Uterus (tissue), 3 donors: ENCODE measurements at regions not wholly inside any gene's neighbourhood (a gene's known extent, or its start where the extent isn't known, plus 50 kb on each side); places are given as distances from the start of the nearest gene placed in this dataset.

ENCODE experiments used
- DNase-seq, 2 donors: peaks; one replicate each; pipeline ENCODE4 v3.0.0-alpha.2; 2019 to 2020
- H3K27ac ChIP-seq, 2 donors: fragments of 200-600 bp; sonication (generic); 1 replicate in 1 of 2; 2 replicates in 1 of 2; pipeline ENCODE4 v1.5.1; 2016 to 2018
- H3K27me3 ChIP-seq, 2 donors: fragments of 200-600 bp; sonication (generic); one replicate each; pipeline ENCODE4 v1.5.1; 2018 to 2019; ENCODE audit warnings: control low read depth in 1 of 2
- H3K36me3 ChIP-seq, 2 donors: fragments of 200-600 bp; sonication (generic); one replicate each; pipeline ENCODE4 v1.5.1; 2019; ENCODE audit warnings: control low read depth in 1 of 2
- H3K4me1 ChIP-seq, 2 donors: fragments of 200-600 bp; sonication (generic); one replicate each; pipeline ENCODE4 v1.5.1; 2018 to 2019; ENCODE audit warnings: control low read depth in 1 of 2
- H3K4me3 ChIP-seq, 2 donors: fragments of 200-600 bp; sonication (generic); 1 replicate in 1 of 2; 2 replicates in 1 of 2; pipeline ENCODE4 v1.5.1; 2018 to 2019; ENCODE audit warnings: mild to moderate bottlenecking in 1 of 2
- H3K9me3 ChIP-seq, 2 donors: fragments of 200-600 bp; sonication (generic); one replicate each; pipeline ENCODE4 v1.5.1; 2019; ENCODE audit warnings: control low read depth in 1 of 2
- CTCF ChIP-seq, 4 experiments: fragments of 200-600 bp in 2 of 4; fragments of 450-650 bp in 2 of 4; sonication (generic) in 2 of 4; IDR thresholded peaks; one replicate each; pipeline ENCODE4 v1.5.1; 2016 to 2019; ENCODE audit warnings: antibody characterized with exemption in 4 of 4, mild to moderate bottlenecking in 2 of 4, moderate library complexity in 1 of 4
- POLR2A ChIP-seq, 2 donors: fragments of 450-650 bp; IDR thresholded peaks; one replicate each; pipeline ENCODE4 v1.6.1; 2016; ENCODE audit warnings: antibody characterized with exemption in 2 of 2, mild to moderate bottlenecking in 1 of 2, moderate library complexity in 1 of 2
- intact Hi-C: fragments of 100-400 bp; cut with DNase I; formaldehyde crosslinking; loops from one replicate; pipeline ENCODE4 v1.15.1; 2023; ENCODE audit warnings: low total_unique reads
- donor health status: DM: yes; HTN: yes; CAD: no.

DNA sequence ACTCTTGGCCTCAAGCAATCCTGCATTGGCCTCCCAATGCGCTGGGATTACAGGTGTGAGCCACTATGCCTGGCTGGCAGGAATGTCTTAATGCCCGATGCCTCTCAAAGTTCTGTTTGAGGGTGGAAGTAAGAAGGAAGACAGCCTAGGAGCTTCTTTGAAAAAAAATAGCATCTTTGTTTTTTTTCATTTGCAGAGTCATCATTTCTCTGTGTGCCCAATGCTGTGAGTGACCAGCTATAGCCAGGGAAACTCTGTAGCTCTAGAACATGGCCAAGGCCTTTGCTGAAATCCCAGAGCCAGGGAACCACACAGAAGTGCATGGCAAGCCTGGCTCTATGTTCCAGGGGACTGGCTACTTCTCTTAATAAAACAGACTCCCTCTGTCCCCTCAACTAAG is 260.0 kb downstream of the C1D start:
- H3K27me3 ChIP-seq = no peaks in the 10 kb centered on the region

GRCh38 chr2:67806816-67807215 is 256.0 kb downstream of the C1D start:
- no peaks in the 10 kb centered on the region for H3K4me1 ChIP-seq
- TF ChIP-seq POLR2A (IDR thresholded peaks at IDR 0.05) (no peak), CTCF (IDR thresholded peaks at IDR 0.05) (no peak)
- H3K27me3 ChIP-seq = no peaks in the 10 kb centered on the region
- H3K36me3 ChIP-seq = no peaks in the 10 kb centered on the region
- H3K9me3 ChIP-seq = peaks cover 0 to 8% of the 10 kb centered on the region in 2 donors
- H3K27ac ChIP-seq = no peak overlapping the region
- no peak for DNase-seq
- no peak overlapping the region for H3K4me3 ChIP-seq
- intact Hi-C loops = no loop called here

More for the DNA sequence above, 260.0 kb downstream of the C1D start:
- intact Hi-C loops = no loop called here
- H3K36me3 ChIP-seq = no peaks in the 10 kb centered on the region
- TF ChIP-seq CTCF (IDR thresholded peaks at IDR 0.05) = no peak
- no peak for TF ChIP-seq POLR2A (IDR thresholded peaks at IDR 0.05)
- no peak overlapping the region for H3K27ac ChIP-seq
- DNase-seq = no peak
- peaks cover 0 to 2% of the 10 kb centered on the region in 2 donors for H3K9me3 ChIP-seq
- peaks cover 5% of the 10 kb centered on the region in 2 donors for H3K4me1 ChIP-seq
- H3K4me3 ChIP-seq = no peak overlapping the region

DNA sequence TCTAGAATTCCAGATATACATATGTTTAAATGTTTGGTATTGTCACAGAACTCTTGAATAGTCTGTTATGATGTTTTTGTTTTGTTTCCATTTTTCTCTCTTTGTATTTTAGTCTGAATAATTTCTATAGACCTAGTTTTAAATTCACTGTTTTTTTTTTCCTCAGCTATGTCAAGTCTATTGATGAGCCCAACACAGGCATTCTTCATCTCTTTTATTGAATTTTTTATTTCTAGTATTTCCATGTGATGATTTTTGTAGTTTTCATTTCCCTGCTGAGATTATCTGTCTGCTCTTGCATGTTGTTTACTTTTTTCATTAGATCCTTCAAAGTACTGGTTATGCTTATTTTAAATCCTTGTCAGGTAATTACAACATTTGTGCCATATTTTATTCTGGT is 254.7 kb downstream of the C1D start:
- TF ChIP-seq CTCF (IDR thresholded peaks at IDR 0.05) (no peak), POLR2A (IDR thresholded peaks at IDR 0.05) (no peak)
- Histone ChIP-seq H3K36me3 (no peaks in the 10 kb centered on the region), H3K27ac (no peak overlapping the region), H3K27me3 (no peaks in the 10 kb centered on the region), H3K9me3 (peaks cover 0 to 8% of the 10 kb centered on the region in 2 donors), H3K4me1 (no peaks in the 10 kb centered on the region), H3K4me3 (no peak overlapping the region)
- intact Hi-C loops = no loop called here
- DNase-seq = no peak

GRCh38 chr2:67812682-67813081 is 250.1 kb downstream of the C1D start:
- DNase-seq = no peak
- Histone ChIP-seq H3K4me3 (no peak overlapping the region), H3K27ac (no peak overlapping the region), H3K4me1 (no peaks in the 10 kb centered on the region), H3K36me3 (no peaks in the 10 kb centered on the region), H3K27me3 (no peaks in the 10 kb centered on the region), H3K9me3 (peaks cover 0 to 8% of the 10 kb centered on the region in 2 donors)
- TF ChIP-seq POLR2A (IDR thresholded peaks at IDR 0.05) (no peak), CTCF (IDR thresholded peaks at IDR 0.05) (no peak)
- intact Hi-C loops = no loop called here

DNA sequence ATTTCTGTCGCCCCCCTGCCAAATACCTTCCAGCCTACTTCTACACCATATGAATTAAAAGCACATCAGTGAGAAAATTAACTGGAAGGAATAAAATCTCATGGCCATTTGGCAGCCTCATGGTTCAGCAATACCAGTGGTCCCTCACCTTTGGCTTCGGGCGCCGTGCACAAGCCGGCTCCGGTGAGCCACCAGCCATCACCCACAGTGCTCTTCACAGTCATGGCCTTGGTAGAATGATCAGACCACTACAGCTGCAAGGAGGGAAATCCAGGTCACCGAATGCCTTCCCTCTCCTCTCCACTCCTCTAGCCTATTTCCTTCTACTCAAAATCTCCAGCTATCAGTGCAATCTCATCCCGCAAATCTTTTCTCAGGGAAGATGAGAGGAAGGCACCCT is 239.1 kb downstream of the C1D start:
- DNase-seq = no peak
- Histone ChIP-seq H3K27me3 (no peaks in the 10 kb centered on the region), H3K9me3 (no peaks in the 10 kb centered on the region), H3K36me3 (no peaks in the 10 kb centered on the region), H3K4me1 (no peaks in the 10 kb centered on the region), H3K4me3 (no peak overlapping the region), H3K27ac (no peak overlapping the region)
- TF ChIP-seq POLR2A (IDR thresholded peaks at IDR 0.05) (no peak), CTCF (IDR thresholded peaks at IDR 0.05) (no peak)
- intact Hi-C loops = no loop called here
